Body of pancreas (tissue), 4 donors: ENCODE measurements at regions not wholly inside any gene's neighbourhood (a gene's known extent, or its start where the extent isn't known, plus 50 kb on each side); places are given as distances from the start of the nearest gene placed in this dataset.

Experiments
- CTCF ChIP-seq, 7 experiments: fragments of 450-650 bp in 4 of 7; fragments of 200-600 bp in 3 of 7; sonication (generic) in 3 of 7; IDR thresholded peaks; one replicate each; pipeline ENCODE4 v1.5.1; 2016 to 2019; ENCODE audit warnings: antibody characterized with exemption in 7 of 7
- POLR2A ChIP-seq, 3 donors: fragments of 450-650 bp; IDR thresholded peaks; one replicate each; pipeline ENCODE4 v1.6.1; 2016; ENCODE audit warnings: antibody characterized with exemption in 3 of 3, mild to moderate bottlenecking in 2 of 3

- TF ChIP-seq CTCF (IDR thresholded peaks at IDR 0.05): no peak
- TF ChIP-seq POLR2A (IDR thresholded peaks at IDR 0.05): no peak
Observed at GRCh38 chr1:38344716-38345115, 298.1 kb upstream of the POU3F1 start.
